DOHH2 (cell line): ENCODE measurements at regions not wholly inside any gene's neighbourhood (a gene's known extent, or its start where the extent isn't known, plus 50 kb on each side); places are given as distances from the start of the nearest gene placed in this dataset.

Experiments
- H3F3A ChIP-seq: fragments of 200-600 bp; sonication (generic), shearing (Covaris generic); 2 replicates; pipeline ENCODE4 v1.6.0; 2016; ENCODE audit warnings: antibody characterized with exemption, mild to moderate bottlenecking; ENCODE audit not compliant: control insufficient read depth, insufficient read depth
- H3K27ac ChIP-seq: fragments of 200-600 bp; sonication (generic); 2 replicates; pipeline ENCODE4 v1.5.1; 2014; ENCODE audit warnings: low read depth, mild to moderate bottlenecking, low read length, moderate library complexity
- H3K27me3 ChIP-seq: fragments of 200-600 bp; sonication (generic); 2 replicates; pipeline ENCODE4 v1.6.1; 2014; ENCODE audit warnings: mild to moderate bottlenecking, low read length, mixed read lengths; ENCODE audit not compliant: control insufficient read depth
- H3K36me3 ChIP-seq: fragments of 200-600 bp; sonication (generic); 2 replicates; pipeline ENCODE4 v1.6.1; 2014; ENCODE audit warnings: mild to moderate bottlenecking, low read length, moderate library complexity, mixed read lengths; ENCODE audit not compliant: control insufficient read depth
- H3K4me1 ChIP-seq: fragments of 200-600 bp; sonication (generic); 2 replicates; pipeline ENCODE4 v1.6.1; 2014; ENCODE audit warnings: mild to moderate bottlenecking, low read length, mixed read lengths; ENCODE audit not compliant: control insufficient read depth
- H3K4me2 ChIP-seq: fragments of 200-600 bp; sonication (generic); 2 replicates; pipeline ENCODE4 v1.6.0; 2014; ENCODE audit warnings: mild to moderate bottlenecking, low read length, moderate library complexity
- H3K4me3 ChIP-seq: fragments of 200-600 bp; sonication (generic); 2 replicates; pipeline ENCODE4 v1.5.1; 2014; ENCODE audit warnings: mild to moderate bottlenecking, low read length, mixed read lengths
- H3K79me2 ChIP-seq: fragments of 200-600 bp; sonication (generic); 2 replicates; pipeline ENCODE4 v1.6.1; 2014; ENCODE audit warnings: mild to moderate bottlenecking, low read length, mixed read lengths; ENCODE audit not compliant: control insufficient read depth
- H3K9me2 ChIP-seq: fragments of 200-600 bp; sonication (generic); replicated peaks from 2 replicates; pipeline ENCODE4 v1.6.1; 2014; ENCODE audit warnings: mild to moderate bottlenecking, low read length, mixed read lengths; ENCODE audit not compliant: control insufficient read depth
- H3K9me3 ChIP-seq: fragments of 200-600 bp; sonication (generic); 2 replicates; pipeline ENCODE4 v1.6.1; 2014; ENCODE audit warnings: antibody characterized with exemption, low read length, mixed read lengths; ENCODE audit not compliant: control insufficient read depth, insufficient read depth
- H4K20me1 ChIP-seq: fragments of 200-600 bp; sonication (generic); 2 replicates; pipeline ENCODE4 v1.6.0; 2014; ENCODE audit warnings: low read depth, mild to moderate bottlenecking, antibody characterized with exemption, low read length, moderate library complexity; ENCODE audit not compliant: control insufficient read depth, insufficient read depth
- CTCF ChIP-seq: fragments of 200-600 bp; sonication (generic); IDR thresholded peaks from one replicate; pipeline ENCODE4 v1.5.1; 2014; ENCODE audit warnings: antibody characterized with exemption, mild to moderate bottlenecking, low read depth, low read length; ENCODE audit not compliant: poor library complexity, severe bottlenecking
- EZH2phosphoT487 ChIP-seq: fragments of 200-600 bp; sonication (generic); IDR thresholded peaks from 2 replicates; pipeline ENCODE4 v1.6.1; 2017; ENCODE audit warnings: borderline replicate concordance, mild to moderate bottlenecking, antibody characterized with exemption, low read length, moderate library complexity, mixed read lengths

- no peaks in the 10 kb centered on the region for H3K4me1 ChIP-seq
- H3K27ac ChIP-seq = no peak overlapping the region
- H3K9me2 ChIP-seq = no peaks in the 10 kb centered on the region
- H3K36me3 ChIP-seq = no peaks in the 10 kb centered on the region
- H3K79me2 ChIP-seq = no peaks in the 10 kb centered on the region
- no peak overlapping the region for H3K4me3 ChIP-seq
- H3K4me2 ChIP-seq = no peak overlapping the region
- no peaks in the 10 kb centered on the region for H4K20me1 ChIP-seq
- H3F3A ChIP-seq = no peaks in the 10 kb centered on the region
- no peaks in the 10 kb centered on the region for H3K27me3 ChIP-seq
- TF ChIP-seq CTCF (no peak), EZH2phosphoT487 (no peak)
- H3K9me3 ChIP-seq = no peaks in the 10 kb centered on the region
Measured at GRCh38 chr1:69038379-69038778, 529.3 kb upstream of the LRRC7 start.

- Histone ChIP-seq H3K36me3 (no peaks in the 10 kb centered on the region), H3K79me2 (no peaks in the 10 kb centered on the region), H3K4me3 (no peak overlapping the region), H3K4me2 (no peak overlapping the region), H3K27ac (no peak overlapping the region), H3F3A (no peaks in the 10 kb centered on the region), H3K27me3 (no peaks in the 10 kb centered on the region), H3K4me1 (no peaks in the 10 kb centered on the region), H3K9me2 (no peaks in the 10 kb centered on the region), H3K9me3 (no peaks in the 10 kb centered on the region), H4K20me1 (no peaks in the 10 kb centered on the region)
- no peak for TF ChIP-seq EZH2phosphoT487
- no peak for TF ChIP-seq CTCF
Measured at GRCh38 chr1:69045572-69045971, 522.1 kb upstream of the LRRC7 start.

- H3K4me3 ChIP-seq = no peak overlapping the region
- TF ChIP-seq CTCF (no peak), EZH2phosphoT487 (no peak)
- no peaks in the 10 kb centered on the region for H3F3A ChIP-seq
- H3K4me1 ChIP-seq = no peaks in the 10 kb centered on the region
- H3K36me3 ChIP-seq = no peaks in the 10 kb centered on the region
- no peaks in the 10 kb centered on the region for H3K9me3 ChIP-seq
- H3K27me3 ChIP-seq = no peaks in the 10 kb centered on the region
- H4K20me1 ChIP-seq = no peaks in the 10 kb centered on the region
- no peak overlapping the region for H3K4me2 ChIP-seq
- H3K9me2 ChIP-seq = no peaks in the 10 kb centered on the region
- no peak overlapping the region for H3K27ac ChIP-seq
- H3K79me2 ChIP-seq = no peaks in the 10 kb centered on the region
Measured at GRCh38 chr1:69055194-69055593, 512.5 kb upstream of the LRRC7 start.

GRCh38 chr1:69058454-69058853, 509.3 kb upstream of the LRRC7 start:
- Histone ChIP-seq H3K9me2 (no peaks in the 10 kb centered on the region), H3K79me2 (no peaks in the 10 kb centered on the region), H3K4me2 (no peak overlapping the region), H4K20me1 (no peaks in the 10 kb centered on the region), H3F3A (no peaks in the 10 kb centered on the region), H3K4me3 (no peak overlapping the region), H3K9me3 (no peaks in the 10 kb centered on the region), H3K27ac (no peak overlapping the region), H3K36me3 (no peaks in the 10 kb centered on the region), H3K27me3 (no peaks in the 10 kb centered on the region), H3K4me1 (no peaks in the 10 kb centered on the region)
- TF ChIP-seq CTCF = no peak
- no peak for TF ChIP-seq EZH2phosphoT487
